ENCODE measurements at regions not wholly inside any gene's neighbourhood (a gene's known extent, or its start where the extent isn't known, plus 50 kb on each side); places are given as distances from the start of the nearest gene placed in this dataset.

- no peak overlapping the region for H3K4me2 ChIP-seq (ENCODE audit: low read depth, low read length, poor library complexity, severe bottlenecking)
- no peak overlapping the region for H3K9ac ChIP-seq (ENCODE audit: low read length)
- peaks cover 11% of the 10 kb centered on the region; the same call in 1 of the 2 replicates for H3K9me3 ChIP-seq (ENCODE audit: insufficient read depth, low read length)
- H3K36me3 ChIP-seq (ENCODE audit: low read length) = 0 out of 2 replicates have a peak, but pooled peaks cover 3% of the 10 kb centered on the region
- no peak overlapping the region for H3K27ac ChIP-seq (ENCODE audit: low read depth, low read length)
- H2AFZ ChIP-seq (ENCODE audit: low read depth, low read length, severe bottlenecking) = no peak overlapping the region
- no peak for TF ChIP-seq EZH2phosphoT487 (conservative IDR thresholded peaks at IDR 0.05; ENCODE audit: low read length)
- no peak for TF ChIP-seq CTCF (IDR thresholded peaks at IDR 0.05; ENCODE audit: insufficient read depth, low read length, poor library complexity, severe bottlenecking)
- H4K20me1 ChIP-seq (ENCODE audit: low read depth, low read length) = no peaks in the 10 kb centered on the region
- H3K27me3 ChIP-seq (ENCODE audit: low read length) = no peaks in the 10 kb centered on the region
- H3F3A ChIP-seq (ENCODE audit: insufficient read depth) = no peaks in the 10 kb centered on the region
- H3K9me2 ChIP-seq (replicated peaks; ENCODE audit: insufficient read depth, low read length) = no peaks in the 10 kb centered on the region
- no peaks in the 10 kb centered on the region for H3K79me2 ChIP-seq (ENCODE audit: insufficient read depth, low read length)
- H3K4me3 ChIP-seq (ENCODE audit: insufficient read depth, low read length, poor library complexity, severe bottlenecking) = no peak overlapping the region
Observed at GRCh38 chr22:47449508-47450270, 687.2 kb downstream of the TBC1D22A start.

GRCh38 chr22:47448231-47449223 lies 686.1 kb downstream of the TBC1D22A start:
- Histone ChIP-seq H3K9me3 (ENCODE audit: insufficient read depth, low read length) (no peaks in the 10 kb centered on the region), H3F3A (ENCODE audit: insufficient read depth) (no peaks in the 10 kb centered on the region), H3K79me2 (ENCODE audit: insufficient read depth, low read length) (no peaks in the 10 kb centered on the region), H3K9ac (ENCODE audit: low read length) (no peak overlapping the region), H3K27me3 (ENCODE audit: low read length) (no peaks in the 10 kb centered on the region), H3K4me2 (ENCODE audit: low read depth, low read length, poor library complexity, severe bottlenecking) (no peak overlapping the region), H3K4me3 (ENCODE audit: insufficient read depth, low read length, poor library complexity, severe bottlenecking) (no peak overlapping the region), H2AFZ (ENCODE audit: low read depth, low read length, severe bottlenecking) (no peak overlapping the region), H3K27ac (ENCODE audit: low read depth, low read length) (no peak overlapping the region), H4K20me1 (ENCODE audit: low read depth, low read length) (no peaks in the 10 kb centered on the region), H3K9me2 (replicated peaks; ENCODE audit: insufficient read depth, low read length) (no peaks in the 10 kb centered on the region), H3K36me3 (ENCODE audit: low read length) (no peaks in the 10 kb centered on the region)
- no peak for TF ChIP-seq EZH2phosphoT487 (conservative IDR thresholded peaks at IDR 0.05; ENCODE audit: low read length)

- Histone ChIP-seq H3F3A (ENCODE audit: insufficient read depth) (no peaks in the 10 kb centered on the region), H3K27ac (ENCODE audit: low read depth, low read length) (no peak overlapping the region), H4K20me1 (ENCODE audit: low read depth, low read length) (no peaks in the 10 kb centered on the region), H2AFZ (ENCODE audit: low read depth, low read length, severe bottlenecking) (no peak overlapping the region), H3K27me3 (ENCODE audit: low read length) (no peaks in the 10 kb centered on the region), H3K36me3 (ENCODE audit: low read length) (no peaks in the 10 kb centered on the region), H3K79me2 (ENCODE audit: insufficient read depth, low read length) (no peaks in the 10 kb centered on the region), H3K9me3 (ENCODE audit: insufficient read depth, low read length) (peaks cover 5% of the 10 kb centered on the region; the same call in 1 of the 2 replicates), H3K9ac (ENCODE audit: low read length) (no peak overlapping the region), H3K4me3 (ENCODE audit: insufficient read depth, low read length, poor library complexity, severe bottlenecking) (no peak overlapping the region), H3K9me2 (replicated peaks; ENCODE audit: insufficient read depth, low read length) (no peaks in the 10 kb centered on the region), H3K4me2 (ENCODE audit: low read depth, low read length, poor library complexity, severe bottlenecking) (no peak overlapping the region)
- TF ChIP-seq CTCF (IDR thresholded peaks at IDR 0.05; ENCODE audit: insufficient read depth, low read length, poor library complexity, severe bottlenecking) = no peak
- no peak for TF ChIP-seq EZH2phosphoT487 (conservative IDR thresholded peaks at IDR 0.05; ENCODE audit: low read length)
Observed at GRCh38 chr22:47446821-47447810, 684.7 kb downstream of the TBC1D22A start.
